Nephron (organoid): ENCODE measurements at regions not wholly inside any gene's neighbourhood (a gene's known extent, or its start where the extent isn't known, plus 50 kb on each side); places are given as distances from the start of the nearest gene placed in this dataset.

ENCODE experiments used
- H3K27ac Mint-ChIP-seq, 3 experiments: 2 replicates each; pipeline ENCODE4 v1.8.0; 2020; ENCODE audit warnings: mixed read lengths in 3 of 3, mild to moderate bottlenecking in 2 of 3, moderate library complexity in 1 of 3
- H3K27me3 Mint-ChIP-seq: 2 replicates; pipeline ENCODE4 v1.8.0; 2021; ENCODE audit warnings: low read depth, mild to moderate bottlenecking, moderate library complexity, mixed read lengths
- H3K36me3 Mint-ChIP-seq: 2 replicates; pipeline ENCODE4 v1.8.0; 2020; ENCODE audit warnings: low read depth, mixed read lengths
- H3K4me1 Mint-ChIP-seq: 2 replicates; pipeline ENCODE4 v1.8.0; 2020; ENCODE audit warnings: mixed read lengths
- H3K4me3 Mint-ChIP-seq, 3 experiments: 2 replicates each; pipeline ENCODE4 v1.8.0; 2020; ENCODE audit warnings: mild to moderate bottlenecking in 3 of 3, mixed read lengths in 3 of 3, moderate library complexity in 2 of 3
- H3K9me3 Mint-ChIP-seq: 2 replicates; pipeline ENCODE4 v1.8.0; 2020; ENCODE audit warnings: mixed read lengths
- TF ChIP-seq, protein P1 (sequence below), 3 experiments: fragments of 200-600 bp; sonication (generic); IDR thresholded peaks; one replicate each; pipeline ENCODE4 v1.5.0; 2021; ENCODE audit warnings: antibody characterized with exemption in 3 of 3; ENCODE audit not compliant: unreplicated experiment in 3 of 3

DNA sequence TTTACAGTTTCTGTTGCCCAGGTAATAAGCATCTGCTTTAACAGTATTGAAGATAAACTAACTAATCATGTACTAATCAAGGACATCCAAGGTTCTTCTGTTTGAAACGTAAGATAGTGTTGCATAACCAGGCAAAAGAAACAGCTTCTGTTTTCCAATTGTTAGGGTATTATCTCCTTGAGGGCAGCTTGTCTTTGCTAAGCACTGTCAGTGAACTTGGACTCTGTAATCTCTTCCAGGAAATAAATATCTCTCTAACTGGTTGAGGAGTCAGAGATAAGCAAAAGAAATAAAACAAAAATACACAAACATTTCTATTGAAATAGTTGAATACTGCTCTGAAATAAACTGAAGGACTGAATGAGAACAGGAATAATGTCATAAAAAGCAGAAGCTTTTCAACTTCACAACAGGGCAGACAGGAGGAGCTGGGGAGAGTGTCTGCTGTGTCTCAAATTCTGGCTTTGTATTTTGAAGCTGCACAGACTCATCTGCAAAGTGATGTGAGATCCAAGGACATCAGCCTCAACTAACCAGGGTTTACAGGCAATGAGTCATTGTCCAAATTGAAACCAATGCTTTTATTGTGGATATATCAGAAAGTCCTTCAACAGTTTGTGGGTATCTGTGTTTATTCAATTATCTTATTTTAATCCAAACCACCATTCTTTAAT lies 1253.0 kb upstream of the PCDH7 start:
- Mint-ChIP-seq H3K27me3 (no peaks in the 10 kb centered on the region), H3K36me3 (no peaks in the 10 kb centered on the region), H3K9me3 (no peaks in the 10 kb centered on the region), H3K4me3 (no peak overlapping the region), H3K4me1 (no peaks in the 10 kb centered on the region), H3K27ac (no peak overlapping the region)
- TF ChIP-seq, protein P1, sequence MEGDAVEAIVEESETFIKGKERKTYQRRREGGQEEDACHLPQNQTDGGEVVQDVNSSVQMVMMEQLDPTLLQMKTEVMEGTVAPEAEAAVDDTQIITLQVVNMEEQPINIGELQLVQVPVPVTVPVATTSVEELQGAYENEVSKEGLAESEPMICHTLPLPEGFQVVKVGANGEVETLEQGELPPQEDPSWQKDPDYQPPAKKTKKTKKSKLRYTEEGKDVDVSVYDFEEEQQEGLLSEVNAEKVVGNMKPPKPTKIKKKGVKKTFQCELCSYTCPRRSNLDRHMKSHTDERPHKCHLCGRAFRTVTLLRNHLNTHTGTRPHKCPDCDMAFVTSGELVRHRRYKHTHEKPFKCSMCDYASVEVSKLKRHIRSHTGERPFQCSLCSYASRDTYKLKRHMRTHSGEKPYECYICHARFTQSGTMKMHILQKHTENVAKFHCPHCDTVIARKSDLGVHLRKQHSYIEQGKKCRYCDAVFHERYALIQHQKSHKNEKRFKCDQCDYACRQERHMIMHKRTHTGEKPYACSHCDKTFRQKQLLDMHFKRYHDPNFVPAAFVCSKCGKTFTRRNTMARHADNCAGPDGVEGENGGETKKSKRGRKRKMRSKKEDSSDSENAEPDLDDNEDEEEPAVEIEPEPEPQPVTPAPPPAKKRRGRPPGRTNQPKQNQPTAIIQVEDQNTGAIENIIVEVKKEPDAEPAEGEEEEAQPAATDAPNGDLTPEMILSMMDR (IDR thresholded peaks at IDR 0.05; ENCODE audit: unreplicated experiment in 3 of 3) = no peak
